WTC11 (cell line): ENCODE measurements at regions not wholly inside any gene's neighbourhood (a gene's known extent, or its start where the extent isn't known, plus 50 kb on each side); places are given as distances from the start of the nearest gene placed in this dataset.

Experiments used
- ATAC-seq: fragments of 200-7000 bp; cut with Tn5 transposase; 2 replicates; pipeline ENCODE4 v1.10.0; 2021; ENCODE audit warnings: mild to moderate bottlenecking, moderate library complexity
- CTCF ChIA-PET: fragments of 300-600 bp; sonication (Branson Sonifier 250); formaldehyde crosslinking; loops from one replicate; lab custom pipeline; 2021; ENCODE audit warnings: antibody characterized with exemption; lab: Charles Lee
- POLR2A ChIA-PET: fragments of 350-600 bp; sonication (Branson Sonifier 250); formaldehyde crosslinking; loops from one replicate; lab custom pipeline; 2021; ENCODE audit warnings: antibody characterized with exemption; lab: Charles Lee
- DNase-seq: peaks from one replicate; pipeline ENCODE4 v3.0.0; 2021; ENCODE audit warnings: low spot score
- H3K27ac Mint-ChIP-seq: 2 replicates; pipeline ENCODE4 v1.8.0; 2021; ENCODE audit warnings: mixed read lengths
- H3K27me3 Mint-ChIP-seq: 2 replicates; pipeline ENCODE4 v1.8.0; 2021; ENCODE audit warnings: low read depth, mild to moderate bottlenecking, moderate library complexity, mixed read lengths
- H3K36me3 Mint-ChIP-seq: 2 replicates; pipeline ENCODE4 v1.8.0; 2021; ENCODE audit warnings: mixed read lengths
- H3K4me1 Mint-ChIP-seq: 2 replicates; pipeline ENCODE4 v1.8.0; 2022; ENCODE audit warnings: mixed read lengths
- H3K4me3 Mint-ChIP-seq: 2 replicates; pipeline ENCODE4 v1.8.0; 2021; ENCODE audit warnings: mild to moderate bottlenecking, moderate library complexity, mixed read lengths
- H3K9me3 Mint-ChIP-seq: 2 replicates; pipeline ENCODE4 v1.8.0; 2021; ENCODE audit warnings: mixed read lengths
- CREM ChIP-seq: sonication (generic); formaldehyde crosslinking; IDR thresholded peaks from 2 replicates; pipeline ENCODE4 v1.8.1; 2022; ENCODE audit warnings: mild to moderate bottlenecking, missing genetic modification reagents, moderate library complexity
- FOXK1 ChIP-seq: sonication (generic); formaldehyde crosslinking; IDR thresholded peaks from 2 replicates; pipeline ENCODE4 v1.8.0; 2022; ENCODE audit warnings: mild to moderate bottlenecking, moderate library complexity, missing genetic modification reagents
- JAZF1 ChIP-seq: fragments of 250-450 bp; sonication (Bioruptor Pico); IDR thresholded peaks from 2 replicates; pipeline ENCODE4 v1.9.0; 2021; ENCODE audit warnings: moderate library complexity, mild to moderate bottlenecking, inconsistent platforms
- KAT7 ChIP-seq: sonication (generic); formaldehyde crosslinking; IDR thresholded peaks from 2 replicates; pipeline ENCODE4 v1.8.1; 2023; ENCODE audit warnings: missing genetic modification reagents, mild to moderate bottlenecking, borderline replicate concordance
- NFE2L1 ChIP-seq: sonication (generic); formaldehyde crosslinking; IDR thresholded peaks from 2 replicates; pipeline ENCODE4 v1.8.1; 2023; ENCODE audit warnings: missing genetic modification reagents
- RORB ChIP-seq: fragments of 250-450 bp; sonication (Bioruptor Pico); IDR thresholded peaks from 2 replicates; pipeline ENCODE4 v1.9.0; 2021; ENCODE audit warnings: mild to moderate bottlenecking
- ZNF219 ChIP-seq: sonication (generic); formaldehyde crosslinking; IDR thresholded peaks from 2 replicates; pipeline ENCODE4 v1.8.0; 2023; ENCODE audit warnings: missing genetic modification reagents, mild to moderate bottlenecking, borderline replicate concordance
- ZNF416 ChIP-seq: fragments of 250-450 bp; sonication (Bioruptor Pico); IDR thresholded peaks from 2 replicates; pipeline ENCODE4 v1.9.0; 2021; ENCODE audit warnings: mild to moderate bottlenecking, inconsistent platforms
- ZNF423 ChIP-seq: fragments of 250-450 bp; sonication (Bioruptor Pico); IDR thresholded peaks from 2 replicates; pipeline ENCODE4 v2.1.2; 2022; ENCODE audit warnings: mild to moderate bottlenecking, moderate library complexity
- TF ChIP-seq, protein P1 (sequence below): sonication (generic); formaldehyde crosslinking; IDR thresholded peaks from 2 replicates; pipeline ENCODE4 v1.8.0; 2022; ENCODE audit warnings: mild to moderate bottlenecking, missing genetic modification reagents
- TF ChIP-seq, protein P2 (sequence below): fragments of 250-450 bp; sonication (Bioruptor Pico); IDR thresholded peaks from 2 replicates; pipeline ENCODE4 v2.1.2; 2022; ENCODE audit warnings: mild to moderate bottlenecking, moderate library complexity
- TF ChIP-seq, protein P3 (sequence below): sonication (generic); formaldehyde crosslinking; IDR thresholded peaks from 2 replicates; pipeline ENCODE4 v1.8.0; 2023; ENCODE audit warnings: mild to moderate bottlenecking, missing genetic modification reagents
- TF ChIP-seq, protein P4 (sequence below): sonication (generic); formaldehyde crosslinking; IDR thresholded peaks from 2 replicates; pipeline ENCODE4 v1.8.1; 2023; ENCODE audit warnings: mild to moderate bottlenecking, moderate library complexity, missing genetic modification reagents
- TF ChIP-seq, protein P5 (sequence below): sonication (generic); formaldehyde crosslinking; IDR thresholded peaks from 2 replicates; pipeline ENCODE4 v1.8.0; 2022; ENCODE audit warnings: missing genetic modification reagents
- TF ChIP-seq, protein P6 (sequence below): fragments of 250-450 bp; sonication (Bioruptor Pico); IDR thresholded peaks from 2 replicates; pipeline ENCODE4 v1.8.0; 2021; ENCODE audit warnings: mild to moderate bottlenecking
- TF ChIP-seq, protein P7 (sequence below): sonication (generic); formaldehyde crosslinking; IDR thresholded peaks from 2 replicates; pipeline ENCODE4 v1.8.1; 2023; ENCODE audit warnings: mild to moderate bottlenecking, missing genetic modification reagents, borderline replicate concordance

DNA sequence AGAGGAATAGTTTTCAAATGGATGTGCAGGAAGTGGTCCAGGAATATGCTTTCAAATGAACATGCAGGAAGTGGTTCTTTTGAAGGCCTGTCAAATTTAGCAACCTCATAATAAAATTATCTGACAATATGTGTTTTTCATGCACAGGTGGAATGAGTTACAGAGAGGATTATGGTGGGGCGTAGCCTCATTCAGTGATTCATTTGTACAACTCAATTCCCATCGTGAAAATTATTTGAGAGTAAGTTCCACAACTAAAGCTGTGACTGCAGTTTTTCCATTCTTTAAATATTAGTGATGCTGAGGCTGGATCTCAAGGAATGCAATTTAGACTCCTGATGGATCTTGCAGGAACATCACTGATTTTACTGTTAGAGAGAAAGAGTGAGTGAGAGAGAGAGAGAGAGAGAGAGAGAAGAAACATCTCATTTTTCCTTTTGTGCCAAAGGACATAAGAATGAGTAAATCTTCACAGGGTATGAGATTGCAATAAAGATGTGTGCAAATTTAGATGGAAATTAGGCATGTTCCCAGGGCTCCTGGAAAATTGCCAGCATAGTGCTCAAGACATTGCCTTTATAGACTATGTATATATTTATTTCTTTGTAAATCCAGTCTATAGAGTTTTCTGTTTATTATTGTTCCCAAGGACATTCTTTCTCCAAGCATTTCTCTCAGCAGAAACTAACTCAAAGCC is 394.9 kb upstream of the ZEB2 start (continued):
- TF ChIP-seq, protein P1, sequence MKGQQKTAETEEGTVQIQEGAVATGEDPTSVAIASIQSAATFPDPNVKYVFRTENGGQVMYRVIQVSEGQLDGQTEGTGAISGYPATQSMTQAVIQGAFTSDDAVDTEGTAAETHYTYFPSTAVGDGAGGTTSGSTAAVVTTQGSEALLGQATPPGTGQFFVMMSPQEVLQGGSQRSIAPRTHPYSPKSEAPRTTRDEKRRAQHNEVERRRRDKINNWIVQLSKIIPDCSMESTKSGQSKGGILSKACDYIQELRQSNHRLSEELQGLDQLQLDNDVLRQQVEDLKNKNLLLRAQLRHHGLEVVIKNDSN: no peak

DNA sequence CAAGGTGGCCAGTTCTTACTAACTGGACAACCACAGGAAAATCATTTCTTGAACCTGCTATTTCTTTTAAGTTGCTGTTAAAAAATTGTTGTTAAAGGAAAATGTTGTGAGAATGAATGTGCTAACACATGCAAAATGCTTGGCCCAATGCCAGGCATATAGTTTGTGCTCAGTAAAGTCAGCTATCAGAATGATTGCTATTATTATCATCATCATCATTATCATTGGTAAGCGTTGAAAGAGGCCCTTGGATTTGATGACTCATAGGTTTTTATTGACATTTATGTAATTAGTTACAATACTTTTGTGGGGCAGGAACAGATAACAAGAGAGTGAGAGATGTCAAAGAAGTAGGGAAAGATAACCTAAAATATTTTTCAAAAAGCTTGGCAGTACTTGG is 394.2 kb upstream of the ZEB2 start:
- ATAC-seq: no peak

DNA sequence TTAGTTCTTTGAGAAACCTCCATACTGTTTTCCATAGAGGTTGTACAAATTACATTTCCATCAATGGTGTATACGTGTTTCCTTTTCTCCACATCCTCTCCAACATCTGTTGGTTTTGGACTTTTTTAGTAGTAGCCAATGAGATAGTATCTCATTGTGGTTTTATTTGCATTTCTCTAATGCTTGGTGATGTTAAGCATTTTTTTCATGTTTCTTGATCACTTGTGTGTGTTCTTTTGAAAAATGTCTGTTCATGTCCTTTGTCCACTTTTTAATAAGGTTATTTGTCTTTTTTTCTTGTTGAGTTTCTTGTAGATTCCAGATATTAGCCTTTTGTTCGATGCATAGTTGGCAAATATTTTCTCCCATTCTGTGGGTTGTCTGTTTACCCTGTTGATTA is 392.3 kb upstream of the ZEB2 start:
- ATAC-seq (no peak), DNase-seq (no peak)
- Mint-ChIP-seq H3K9me3 (peaks cover 15% of the 10 kb centered on the region), H3K27ac (no peak overlapping the region), H3K36me3 (peaks cover 6% of the 10 kb centered on the region; the same call in 1 of the 2 replicates), H3K4me1 (no peaks in the 10 kb centered on the region), H3K4me3 (no peak overlapping the region), H3K27me3 (no peaks in the 10 kb centered on the region)
- ChIA-PET CTCF (no interaction called here), POLR2A (no interaction called here)
- TF ChIP-seq FOXK1 (CRISPR knock-in tag): no peak
- TF ChIP-seq, protein P2, sequence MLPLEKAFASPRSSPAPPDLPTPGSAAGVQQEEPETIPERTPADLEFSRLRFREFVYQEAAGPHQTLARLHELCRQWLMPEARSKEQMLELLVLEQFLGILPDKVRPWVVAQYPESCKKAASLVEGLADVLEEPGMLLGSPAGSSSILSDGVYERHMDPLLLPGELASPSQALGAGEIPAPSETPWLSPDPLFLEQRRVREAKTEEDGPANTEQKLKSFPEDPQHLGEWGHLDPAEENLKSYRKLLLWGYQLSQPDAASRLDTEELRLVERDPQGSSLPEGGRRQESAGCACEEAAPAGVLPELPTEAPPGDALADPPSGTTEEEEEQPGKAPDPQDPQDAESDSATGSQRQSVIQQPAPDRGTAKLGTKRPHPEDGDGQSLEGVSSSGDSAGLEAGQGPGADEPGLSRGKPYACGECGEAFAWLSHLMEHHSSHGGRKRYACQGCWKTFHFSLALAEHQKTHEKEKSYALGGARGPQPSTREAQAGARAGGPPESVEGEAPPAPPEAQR (CRISPR knock-in tag): no peak
- TF ChIP-seq, protein P3, sequence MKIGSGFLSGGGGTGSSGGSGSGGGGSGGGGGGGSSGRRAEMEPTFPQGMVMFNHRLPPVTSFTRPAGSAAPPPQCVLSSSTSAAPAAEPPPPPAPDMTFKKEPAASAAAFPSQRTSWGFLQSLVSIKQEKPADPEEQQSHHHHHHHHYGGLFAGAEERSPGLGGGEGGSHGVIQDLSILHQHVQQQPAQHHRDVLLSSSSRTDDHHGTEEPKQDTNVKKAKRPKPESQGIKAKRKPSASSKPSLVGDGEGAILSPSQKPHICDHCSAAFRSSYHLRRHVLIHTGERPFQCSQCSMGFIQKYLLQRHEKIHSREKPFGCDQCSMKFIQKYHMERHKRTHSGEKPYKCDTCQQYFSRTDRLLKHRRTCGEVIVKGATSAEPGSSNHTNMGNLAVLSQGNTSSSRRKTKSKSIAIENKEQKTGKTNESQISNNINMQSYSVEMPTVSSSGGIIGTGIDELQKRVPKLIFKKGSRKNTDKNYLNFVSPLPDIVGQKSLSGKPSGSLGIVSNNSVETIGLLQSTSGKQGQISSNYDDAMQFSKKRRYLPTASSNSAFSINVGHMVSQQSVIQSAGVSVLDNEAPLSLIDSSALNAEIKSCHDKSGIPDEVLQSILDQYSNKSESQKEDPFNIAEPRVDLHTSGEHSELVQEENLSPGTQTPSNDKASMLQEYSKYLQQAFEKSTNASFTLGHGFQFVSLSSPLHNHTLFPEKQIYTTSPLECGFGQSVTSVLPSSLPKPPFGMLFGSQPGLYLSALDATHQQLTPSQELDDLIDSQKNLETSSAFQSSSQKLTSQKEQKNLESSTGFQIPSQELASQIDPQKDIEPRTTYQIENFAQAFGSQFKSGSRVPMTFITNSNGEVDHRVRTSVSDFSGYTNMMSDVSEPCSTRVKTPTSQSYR: no peak
- TF ChIP-seq RORB (CRISPR knock-in tag): no peak
- TF ChIP-seq, protein P4, sequence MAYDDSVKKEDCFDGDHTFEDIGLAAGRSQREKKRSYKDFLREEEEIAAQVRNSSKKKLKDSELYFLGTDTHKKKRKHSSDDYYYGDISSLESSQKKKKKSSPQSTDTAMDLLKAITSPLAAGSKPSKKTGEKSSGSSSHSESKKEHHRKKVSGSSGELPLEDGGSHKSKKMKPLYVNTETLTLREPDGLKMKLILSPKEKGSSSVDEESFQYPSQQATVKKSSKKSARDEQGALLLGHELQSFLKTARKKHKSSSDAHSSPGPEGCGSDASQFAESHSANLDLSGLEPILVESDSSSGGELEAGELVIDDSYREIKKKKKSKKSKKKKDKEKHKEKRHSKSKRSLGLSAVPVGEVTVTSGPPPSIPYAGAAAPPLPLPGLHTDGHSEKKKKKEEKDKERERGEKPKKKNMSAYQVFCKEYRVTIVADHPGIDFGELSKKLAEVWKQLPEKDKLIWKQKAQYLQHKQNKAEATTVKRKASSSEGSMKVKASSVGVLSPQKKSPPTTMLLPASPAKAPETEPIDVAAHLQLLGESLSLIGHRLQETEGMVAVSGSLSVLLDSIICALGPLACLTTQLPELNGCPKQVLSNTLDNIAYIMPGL (CRISPR knock-in tag): no peak
- TF ChIP-seq, protein P5, sequence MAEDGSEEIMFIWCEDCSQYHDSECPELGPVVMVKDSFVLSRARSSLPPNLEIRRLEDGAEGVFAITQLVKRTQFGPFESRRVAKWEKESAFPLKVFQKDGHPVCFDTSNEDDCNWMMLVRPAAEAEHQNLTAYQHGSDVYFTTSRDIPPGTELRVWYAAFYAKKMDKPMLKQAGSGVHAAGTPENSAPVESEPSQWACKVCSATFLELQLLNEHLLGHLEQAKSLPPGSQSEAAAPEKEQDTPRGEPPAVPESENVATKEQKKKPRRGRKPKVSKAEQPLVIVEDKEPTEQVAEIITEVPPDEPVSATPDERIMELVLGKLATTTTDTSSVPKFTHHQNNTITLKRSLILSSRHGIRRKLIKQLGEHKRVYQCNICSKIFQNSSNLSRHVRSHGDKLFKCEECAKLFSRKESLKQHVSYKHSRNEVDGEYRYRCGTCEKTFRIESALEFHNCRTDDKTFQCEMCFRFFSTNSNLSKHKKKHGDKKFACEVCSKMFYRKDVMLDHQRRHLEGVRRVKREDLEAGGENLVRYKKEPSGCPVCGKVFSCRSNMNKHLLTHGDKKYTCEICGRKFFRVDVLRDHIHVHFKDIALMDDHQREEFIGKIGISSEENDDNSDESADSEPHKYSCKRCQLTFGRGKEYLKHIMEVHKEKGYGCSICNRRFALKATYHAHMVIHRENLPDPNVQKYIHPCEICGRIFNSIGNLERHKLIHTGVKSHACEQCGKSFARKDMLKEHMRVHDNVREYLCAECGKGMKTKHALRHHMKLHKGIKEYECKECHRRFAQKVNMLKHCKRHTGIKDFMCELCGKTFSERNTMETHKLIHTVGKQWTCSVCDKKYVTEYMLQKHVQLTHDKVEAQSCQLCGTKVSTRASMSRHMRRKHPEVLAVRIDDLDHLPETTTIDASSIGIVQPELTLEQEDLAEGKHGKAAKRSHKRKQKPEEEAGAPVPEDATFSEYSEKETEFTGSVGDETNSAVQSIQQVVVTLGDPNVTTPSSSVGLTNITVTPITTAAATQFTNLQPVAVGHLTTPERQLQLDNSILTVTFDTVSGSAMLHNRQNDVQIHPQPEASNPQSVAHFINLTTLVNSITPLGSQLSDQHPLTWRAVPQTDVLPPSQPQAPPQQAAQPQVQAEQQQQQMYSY (CRISPR knock-in tag): no peak
- no peak for TF ChIP-seq CREM (CRISPR knock-in tag)
- no peak for TF ChIP-seq KAT7 (CRISPR knock-in tag)

More for the DNA sequence above, 394.2 kb upstream of the ZEB2 start:
- H3K36me3 Mint-ChIP-seq: 0 out of 2 replicates have a peak, but pooled peaks cover 1% of the 10 kb centered on the region
- no peak overlapping the region for H3K4me3 Mint-ChIP-seq
- H3K9me3 Mint-ChIP-seq: peaks cover 15% of the 10 kb centered on the region
- 0 out of 2 replicates have a peak, but pooled peaks cover under 1% of the 10 kb centered on the region for H3K4me1 Mint-ChIP-seq
- no peak overlapping the region for H3K27ac Mint-ChIP-seq
- CTCF ChIA-PET: no interaction called here
- no peaks in the 10 kb centered on the region for H3K27me3 Mint-ChIP-seq
- TF ChIP-seq ZNF219 (CRISPR knock-in tag) (no peak), ZNF416 (no peak), JAZF1 (CRISPR knock-in tag) (no peak), ZNF423 (CRISPR knock-in tag) (no peak), NFE2L1 (CRISPR knock-in tag) (no peak)
- TF ChIP-seq, protein P6, sequence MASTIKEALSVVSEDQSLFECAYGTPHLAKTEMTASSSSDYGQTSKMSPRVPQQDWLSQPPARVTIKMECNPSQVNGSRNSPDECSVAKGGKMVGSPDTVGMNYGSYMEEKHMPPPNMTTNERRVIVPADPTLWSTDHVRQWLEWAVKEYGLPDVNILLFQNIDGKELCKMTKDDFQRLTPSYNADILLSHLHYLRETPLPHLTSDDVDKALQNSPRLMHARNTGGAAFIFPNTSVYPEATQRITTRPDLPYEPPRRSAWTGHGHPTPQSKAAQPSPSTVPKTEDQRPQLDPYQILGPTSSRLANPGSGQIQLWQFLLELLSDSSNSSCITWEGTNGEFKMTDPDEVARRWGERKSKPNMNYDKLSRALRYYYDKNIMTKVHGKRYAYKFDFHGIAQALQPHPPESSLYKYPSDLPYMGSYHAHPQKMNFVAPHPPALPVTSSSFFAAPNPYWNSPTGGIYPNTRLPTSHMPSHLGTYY (CRISPR knock-in tag): no peak
- TF ChIP-seq, protein P7, sequence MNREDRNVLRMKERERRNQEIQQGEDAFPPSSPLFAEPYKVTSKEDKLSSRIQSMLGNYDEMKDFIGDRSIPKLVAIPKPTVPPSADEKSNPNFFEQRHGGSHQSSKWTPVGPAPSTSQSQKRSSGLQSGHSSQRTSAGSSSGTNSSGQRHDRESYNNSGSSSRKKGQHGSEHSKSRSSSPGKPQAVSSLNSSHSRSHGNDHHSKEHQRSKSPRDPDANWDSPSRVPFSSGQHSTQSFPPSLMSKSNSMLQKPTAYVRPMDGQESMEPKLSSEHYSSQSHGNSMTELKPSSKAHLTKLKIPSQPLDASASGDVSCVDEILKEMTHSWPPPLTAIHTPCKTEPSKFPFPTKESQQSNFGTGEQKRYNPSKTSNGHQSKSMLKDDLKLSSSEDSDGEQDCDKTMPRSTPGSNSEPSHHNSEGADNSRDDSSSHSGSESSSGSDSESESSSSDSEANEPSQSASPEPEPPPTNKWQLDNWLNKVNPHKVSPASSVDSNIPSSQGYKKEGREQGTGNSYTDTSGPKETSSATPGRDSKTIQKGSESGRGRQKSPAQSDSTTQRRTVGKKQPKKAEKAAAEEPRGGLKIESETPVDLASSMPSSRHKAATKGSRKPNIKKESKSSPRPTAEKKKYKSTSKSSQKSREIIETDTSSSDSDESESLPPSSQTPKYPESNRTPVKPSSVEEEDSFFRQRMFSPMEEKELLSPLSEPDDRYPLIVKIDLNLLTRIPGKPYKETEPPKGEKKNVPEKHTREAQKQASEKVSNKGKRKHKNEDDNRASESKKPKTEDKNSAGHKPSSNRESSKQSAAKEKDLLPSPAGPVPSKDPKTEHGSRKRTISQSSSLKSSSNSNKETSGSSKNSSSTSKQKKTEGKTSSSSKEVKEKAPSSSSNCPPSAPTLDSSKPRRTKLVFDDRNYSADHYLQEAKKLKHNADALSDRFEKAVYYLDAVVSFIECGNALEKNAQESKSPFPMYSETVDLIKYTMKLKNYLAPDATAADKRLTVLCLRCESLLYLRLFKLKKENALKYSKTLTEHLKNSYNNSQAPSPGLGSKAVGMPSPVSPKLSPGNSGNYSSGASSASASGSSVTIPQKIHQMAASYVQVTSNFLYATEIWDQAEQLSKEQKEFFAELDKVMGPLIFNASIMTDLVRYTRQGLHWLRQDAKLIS (CRISPR knock-in tag): no peak
- POLR2A ChIA-PET: no interaction called here
- DNase-seq: no peak
